Medulla oblongata (tissue), 1 donor: ENCODE measurements at regions not wholly inside any gene's neighbourhood (a gene's known extent, or its start where the extent isn't known, plus 50 kb on each side); places are given as distances from the start of the nearest gene placed in this dataset.
"Not testable (repeated sequence)": the region's sequence is repeated elsewhere in the genome, so short reads cannot be mapped to it uniquely, and the experiment has no call there.

Experiments
- DNase-seq: peaks from one replicate; pipeline ENCODE4 v3.0.0-alpha.2; 2015; ENCODE audit errors: extremely low spot score

GRCh38 chr17:14427900-14428647 is 127.2 kb downstream of the HS3ST3B1 start:
- no peak for DNase-seq

GRCh38 chr17:14423156-14423555 is 122.3 kb downstream of the HS3ST3B1 start:
- not testable (repeated sequence) for DNase-seq

GRCh38 chr17:14417336-14417735 is 116.5 kb downstream of the HS3ST3B1 start:
- DNase-seq, result no peak

GRCh38 chr17:14409292-14409691 is 108.4 kb downstream of the HS3ST3B1 start:
- no peak for DNase-seq

GRCh38 chr17:14407541-14407940 is 106.7 kb downstream of the HS3ST3B1 start:
- DNase-seq, result no peak

- DNase-seq, result no peak
Observed at GRCh38 chr17:14405189-14405588, 104.3 kb downstream of the HS3ST3B1 start.
